Left hindlimb (tissue), 1 donor: ENCODE measurements at regions not wholly inside any gene's neighbourhood (a gene's known extent, or its start where the extent isn't known, plus 50 kb on each side); places are given as distances from the start of the nearest gene placed in this dataset.

Source experiments
- DNase-seq: peaks from one replicate; pipeline ENCODE4 v3.0.0-alpha.2; 2018

- no peak for DNase-seq
Measured at GRCh38 chr1:4046836-4047461, 146.9 kb upstream of the C1orf174 start.

DNA sequence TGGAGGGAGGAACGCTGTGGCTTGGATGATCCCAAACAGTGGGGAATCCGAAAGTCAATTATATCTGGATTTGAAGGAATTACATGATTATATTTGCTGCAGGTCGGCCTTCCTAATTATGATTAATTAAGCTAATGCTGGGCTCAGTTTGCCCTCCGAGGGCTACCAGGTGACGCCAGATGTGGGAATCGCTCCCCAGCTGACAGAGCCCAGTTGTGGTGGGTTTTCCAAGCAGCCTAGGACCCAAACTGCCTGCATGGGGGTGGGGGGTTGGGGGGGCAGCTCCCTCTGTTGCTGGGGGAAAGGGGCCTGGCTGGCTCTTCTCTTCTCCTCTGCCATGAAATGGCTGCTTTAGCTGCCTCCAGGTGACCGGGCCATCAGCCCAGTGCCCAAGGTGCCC is 147.6 kb upstream of the C1orf174 start:
- DNase-seq = no peak

DNA sequence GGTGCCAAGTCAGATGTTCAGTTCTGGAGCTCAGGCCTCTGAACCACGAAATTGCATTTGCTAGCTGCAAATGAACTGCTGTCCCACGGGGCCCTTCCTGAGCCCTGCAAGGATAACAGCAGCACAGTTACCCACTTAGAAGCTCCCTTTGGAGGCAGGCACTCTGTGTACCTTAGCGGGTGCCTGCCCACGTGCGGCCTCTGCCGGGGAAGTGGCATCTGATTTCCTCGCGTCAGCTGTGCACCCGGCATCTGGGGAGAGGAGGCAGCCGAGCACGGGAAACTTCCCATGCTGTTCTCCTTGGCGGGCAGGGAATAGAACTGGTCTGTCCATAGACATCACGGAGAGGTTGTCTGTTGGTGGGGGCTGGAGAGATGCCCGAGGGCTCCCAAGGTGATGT is 148.0 kb upstream of the C1orf174 start:
- no peak for DNase-seq

GRCh38 chr1:4048921-4049320 is 148.8 kb upstream of the C1orf174 start:
- no peak for DNase-seq

DNA sequence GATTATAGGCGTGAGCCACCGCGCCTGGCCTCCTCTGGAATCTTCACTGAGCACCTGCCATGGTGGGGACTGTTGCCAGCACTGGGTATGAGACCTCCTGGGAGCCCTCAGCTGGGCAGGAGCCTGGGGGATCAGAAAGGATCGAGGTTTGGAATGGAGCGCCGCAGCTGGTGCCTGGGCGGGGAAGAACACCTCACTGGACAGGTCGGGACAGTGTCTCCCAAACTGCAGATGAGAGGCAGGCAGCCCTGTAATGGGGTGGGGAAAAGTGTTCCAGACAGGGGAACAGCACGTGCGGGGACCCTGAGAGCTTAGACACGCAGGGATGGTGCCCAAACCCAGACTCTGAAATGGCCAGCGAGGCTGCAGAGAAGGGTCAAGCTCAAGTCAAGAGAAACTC is 150.9 kb upstream of the C1orf174 start:
- DNase-seq = no peak

GRCh38 chr1:4052657-4053056 is 152.6 kb upstream of the C1orf174 start:
- no peak for DNase-seq

GRCh38 chr1:4053160-4053748 is 153.2 kb upstream of the C1orf174 start:
- no peak for DNase-seq

GRCh38 chr1:4053774-4054173 is 153.7 kb upstream of the C1orf174 start:
- DNase-seq = no peak

- DNase-seq = no peak
Measured at GRCh38 chr1:4055294-4055967, 155.4 kb upstream of the C1orf174 start.

GRCh38 chr1:4056422-4056821 is 156.3 kb upstream of the C1orf174 start:
- DNase-seq = no peak

- DNase-seq = no peak
Measured at GRCh38 chr1:4056989-4057388, 156.9 kb upstream of the C1orf174 start.

DNA sequence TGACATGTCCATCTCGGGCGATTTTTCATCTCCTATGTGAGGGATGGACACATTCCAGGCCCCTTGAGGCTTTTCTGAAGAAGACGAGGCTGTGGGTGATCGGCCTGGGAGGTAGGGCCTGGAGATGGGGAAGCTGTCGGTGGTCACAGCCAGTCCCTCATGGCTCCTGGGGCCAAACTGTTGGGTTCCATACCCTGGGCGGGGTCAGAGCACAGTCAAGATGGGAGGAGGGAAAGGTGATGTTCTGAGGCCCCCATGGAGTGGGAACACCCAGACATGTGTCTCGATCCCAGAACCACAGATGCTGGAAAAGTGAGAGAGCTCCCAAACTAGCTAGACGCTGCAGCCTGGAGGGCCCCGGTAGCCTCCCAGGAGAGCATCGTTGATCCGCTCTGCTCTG is 157.5 kb upstream of the C1orf174 start:
- no peak for DNase-seq

DNA sequence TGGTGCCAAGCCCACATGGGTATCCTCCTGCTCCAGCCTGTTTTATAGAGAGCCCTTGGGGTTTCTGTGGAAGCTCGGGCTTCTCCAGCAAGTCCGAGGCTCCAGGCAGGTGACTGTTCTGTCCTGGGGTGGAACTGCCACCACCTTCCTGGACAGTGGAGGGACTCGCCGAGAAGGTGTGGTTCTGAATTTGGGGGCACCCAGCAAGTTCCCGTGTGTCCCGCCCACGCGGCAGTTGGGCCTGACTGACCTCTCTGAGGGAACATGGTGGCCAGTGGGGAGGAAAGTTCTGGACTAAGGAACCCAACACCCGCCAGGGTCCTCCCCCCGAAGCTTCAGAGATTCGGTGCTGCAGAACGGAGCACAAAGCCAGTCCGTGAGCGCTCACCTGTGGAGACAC is 158.1 kb upstream of the C1orf174 start:
- no peak for DNase-seq

DNA sequence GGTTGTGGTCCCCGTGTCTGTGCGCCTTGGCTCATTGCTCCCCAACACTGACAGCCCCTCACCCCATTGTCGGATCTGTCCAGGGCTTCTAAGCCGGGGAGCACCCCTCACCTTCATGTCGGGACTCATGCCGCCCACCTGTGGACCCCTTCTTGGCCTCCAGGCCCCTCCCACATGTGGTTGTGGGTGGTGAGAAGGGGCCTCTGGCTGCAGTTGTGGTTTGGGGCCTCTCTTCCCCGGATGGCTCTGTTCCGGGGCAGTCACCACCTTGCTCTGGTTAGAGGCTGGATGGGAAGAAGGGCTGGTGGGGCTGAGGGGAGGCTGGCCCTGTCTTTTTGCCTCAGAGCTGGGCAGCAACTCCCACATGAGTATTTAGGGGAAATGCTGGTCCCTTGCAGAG is 158.6 kb upstream of the C1orf174 start:
- no peak for DNase-seq

- DNase-seq = no peak
Measured at GRCh38 chr1:4059270-4059669, 159.2 kb upstream of the C1orf174 start.

- DNase-seq = no peak
Measured at GRCh38 chr1:4060850-4061249, 160.8 kb upstream of the C1orf174 start.

GRCh38 chr1:4061521-4062031 is 161.5 kb upstream of the C1orf174 start:
- DNase-seq = no peak

- DNase-seq = no peak
Measured at GRCh38 chr1:4062041-4062440, 162.0 kb upstream of the C1orf174 start.

GRCh38 chr1:4062560-4062959 is 162.5 kb upstream of the C1orf174 start:
- DNase-seq = no peak

DNA sequence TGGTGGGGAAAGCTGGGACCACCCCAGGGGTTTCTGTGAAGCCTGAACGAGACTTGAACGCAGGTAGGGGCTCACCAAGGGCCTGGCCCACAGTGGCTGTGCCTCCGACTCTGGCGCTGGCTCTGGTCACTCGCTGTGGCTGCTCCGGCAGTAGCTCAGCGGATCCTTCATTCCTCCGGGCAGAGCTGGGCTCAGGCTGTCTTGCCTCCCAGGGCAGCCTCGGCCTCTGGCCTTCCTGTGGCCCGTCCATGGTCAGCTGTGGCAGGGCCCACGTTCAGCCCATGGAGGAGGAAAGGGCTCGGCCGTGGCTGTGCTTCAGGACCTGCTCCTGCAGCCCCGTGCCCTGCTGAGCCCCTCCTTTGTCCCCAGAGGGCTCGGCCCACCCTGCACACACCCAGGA is 162.9 kb upstream of the C1orf174 start:
- DNase-seq = no peak

GRCh38 chr1:4063516-4063915 is 163.4 kb upstream of the C1orf174 start:
- DNase-seq = no peak

DNA sequence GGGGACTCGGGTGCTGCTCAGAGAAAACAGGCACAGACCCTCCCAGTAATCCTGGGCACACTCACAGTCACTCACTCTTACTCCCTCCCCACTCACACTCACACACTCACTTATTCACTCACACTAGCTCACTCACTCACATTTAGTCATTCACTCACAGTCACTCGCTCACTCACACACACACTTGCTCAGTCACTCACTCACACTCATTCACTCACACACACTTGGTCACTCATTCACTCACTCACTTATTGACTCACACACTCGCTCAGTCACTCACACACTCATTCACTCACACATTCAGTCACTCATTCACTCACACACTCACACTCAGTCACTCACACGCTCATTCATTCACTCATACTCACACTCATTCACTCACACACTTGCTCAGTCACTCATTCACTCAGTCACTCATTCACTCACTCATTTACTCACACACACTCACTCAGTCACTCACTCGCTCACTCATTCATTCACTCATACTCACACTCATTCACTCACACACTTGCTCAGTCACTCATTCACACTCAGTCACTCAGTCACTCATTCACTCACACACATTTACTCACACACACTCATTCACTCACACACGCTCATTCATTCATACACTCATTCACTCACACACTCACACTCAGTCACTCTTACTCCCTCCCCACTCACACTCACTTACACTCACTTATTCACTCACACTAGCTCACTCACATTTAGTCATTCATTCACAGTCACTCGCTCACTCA is 164.2 kb upstream of the C1orf174 start:
- DNase-seq = no peak

DNA sequence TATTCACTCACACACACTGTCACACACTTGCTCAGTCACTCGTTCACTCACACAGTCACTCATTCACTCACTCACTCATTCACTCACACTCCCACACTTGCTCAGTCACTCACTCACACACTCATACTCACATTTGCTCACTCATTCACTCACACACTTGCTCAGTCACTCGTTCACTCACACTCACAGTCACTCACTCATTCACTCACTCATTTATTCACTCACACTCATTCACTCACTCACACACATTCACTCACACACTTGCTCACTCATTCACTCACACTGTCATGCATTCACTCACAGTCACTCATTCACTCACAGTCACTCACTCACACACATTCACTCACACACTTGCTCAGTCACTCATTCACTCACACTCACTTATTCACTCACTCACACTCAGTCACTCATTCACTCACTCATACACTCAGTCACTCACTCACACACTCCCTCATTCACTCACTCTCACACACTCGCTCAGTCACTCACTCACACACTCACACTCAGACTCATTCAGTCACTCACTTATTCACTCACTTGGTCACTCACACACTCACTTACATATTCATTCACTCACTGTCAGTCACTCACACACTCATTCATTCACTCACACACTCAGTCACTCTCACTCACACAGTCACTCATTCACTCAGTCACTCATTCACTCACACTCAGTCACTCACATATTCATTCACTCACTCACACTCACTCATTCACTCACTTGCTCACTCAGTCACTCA is 167.0 kb upstream of the C1orf174 start:
- no peak for DNase-seq
